CD4-positive, CD25-positive, alpha-beta regulatory T cell (primary cell): ENCODE measurements at regions not wholly inside any gene's neighbourhood (a gene's known extent, or its start where the extent isn't known, plus 50 kb on each side); places are given as distances from the start of the nearest gene placed in this dataset.
"Not testable (repeated sequence)": the region's sequence is repeated elsewhere in the genome, so short reads cannot be mapped to it uniquely, and the experiment has no call there.

Source experiments
- ATAC-seq, 2 donors: fragments of 150-1000 bp; cut with Tn5 transposase; one replicate each; pipeline ENCODE4 v1.10.0; 2021; ENCODE audit warnings: low read depth in 2 of 2, moderate number of reproducible peaks in 2 of 2, moderate library complexity in 1 of 2
- DNase-seq, 3 donors: peaks; one replicate each; pipeline versions ENCODE4 v3.0.0 to v3.0.0-alpha.2; 2012 to 2022; ENCODE audit warnings: mixed read lengths in 1 of 3
- H3K27ac ChIP-seq: one replicate; pipeline ENCODE4 v1.7.0; 2013; ENCODE audit warnings: mild to moderate bottlenecking, low read length; ENCODE audit not compliant: insufficient read depth, poor library complexity, severe bottlenecking
- H3K27me3 ChIP-seq: one replicate; pipeline ENCODE4 v1.7.0; 2013; ENCODE audit warnings: low read length; ENCODE audit not compliant: control insufficient read depth, insufficient read depth
- H3K36me3 ChIP-seq: one replicate; pipeline ENCODE4 v1.7.0; 2013; ENCODE audit warnings: mild to moderate bottlenecking, low read length, moderate library complexity; ENCODE audit not compliant: control insufficient read depth, insufficient read depth
- H3K4me1 ChIP-seq: 2 replicates; pipeline ENCODE4 v1.7.0; 2013; ENCODE audit warnings: mild to moderate bottlenecking, low read length; ENCODE audit not compliant: insufficient read depth, control insufficient read depth, poor library complexity, severe bottlenecking
- H3K4me3 ChIP-seq: one replicate; pipeline ENCODE4 v1.7.0; 2013; ENCODE audit warnings: low read depth, mild to moderate bottlenecking, low read length, moderate library complexity
- H3K9me3 ChIP-seq, 2 experiments: 1 replicate in 1 of 2; 2 replicates in 1 of 2; pipeline ENCODE4 v1.7.0; 2013; ENCODE audit warnings: low read length in 2 of 2, mild to moderate bottlenecking in 1 of 2, moderate library complexity in 1 of 2; ENCODE audit not compliant: control insufficient read depth in 2 of 2
- H3K27ac Mint-ChIP-seq, 3 donors: one replicate each; pipeline ENCODE4 v1.8.0; 2020 to 2022; ENCODE audit warnings: mild to moderate bottlenecking in 3 of 3, mixed read lengths in 3 of 3, moderate library complexity in 2 of 3
- H3K27me3 Mint-ChIP-seq: one replicate; pipeline ENCODE4 v1.8.0; 2022; ENCODE audit warnings: mild to moderate bottlenecking, mixed read lengths
- H3K36me3 Mint-ChIP-seq: one replicate; pipeline ENCODE4 v1.8.0; 2020; ENCODE audit warnings: mixed read lengths
- H3K4me1 Mint-ChIP-seq, 4 donors: one replicate each; pipeline ENCODE4 v1.8.0; 2020 to 2022; ENCODE audit warnings: mixed read lengths in 4 of 4, mild to moderate bottlenecking in 1 of 4
- H3K4me3 Mint-ChIP-seq, 4 donors: one replicate each; pipeline ENCODE4 v1.8.0; 2020 to 2022; ENCODE audit warnings: mild to moderate bottlenecking in 4 of 4, mixed read lengths in 4 of 4, moderate library complexity in 3 of 4
- H3K9me3 Mint-ChIP-seq, 7 donors: one replicate each; pipeline ENCODE4 v1.8.0; 2020 to 2022; ENCODE audit warnings: mixed read lengths in 7 of 7, mild to moderate bottlenecking in 3 of 7, moderate library complexity in 2 of 7

- H3K27ac ChIP-seq, result no peak overlapping the region
- Mint-ChIP-seq H3K27me3 (no peaks in the 10 kb centered on the region), H3K27ac (no peak overlapping the region), H3K4me3 (no peak overlapping the region), H3K36me3 (no peaks in the 10 kb centered on the region), H3K9me3 (peaks cover 0 to 8% (median 3%) of the 10 kb centered on the region in 7 donors), H3K4me1 (no peaks in the 10 kb centered on the region)
- ATAC-seq (no peak), DNase-seq (no peak)
- H3K27me3 ChIP-seq, result no peaks in the 10 kb centered on the region
- H3K4me3 ChIP-seq, result no peak overlapping the region
- no peaks in the 10 kb centered on the region for H3K4me1 ChIP-seq
- no peaks in the 10 kb centered on the region for H3K9me3 ChIP-seq
- no peaks in the 10 kb centered on the region for H3K36me3 ChIP-seq
Observed at GRCh38 chr5:89537800-89538199, 654.8 kb upstream of the MEF2C start.

DNA sequence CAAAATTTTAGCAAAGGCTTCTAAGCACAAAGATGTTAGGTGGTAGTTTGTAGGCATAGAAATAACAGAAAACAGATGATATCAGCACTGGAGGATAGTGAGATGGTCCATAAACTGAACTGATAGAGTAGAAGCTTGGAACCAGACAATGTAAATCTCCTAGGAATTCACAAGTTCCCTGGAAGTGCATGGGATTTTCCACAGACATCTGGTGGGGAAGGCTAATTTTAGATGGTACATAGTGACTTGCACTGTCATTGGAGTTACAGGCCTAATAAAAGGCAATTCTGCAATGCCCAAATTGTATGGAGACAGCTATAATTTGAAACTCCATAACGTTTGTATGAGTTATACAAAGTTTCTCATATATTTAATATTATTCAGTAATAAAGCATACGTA, 653.0 kb upstream of the MEF2C start:
- Mint-ChIP-seq H3K4me1 (no peaks in the 10 kb centered on the region), H3K27ac (no peak overlapping the region), H3K9me3 (peaks cover 0 to 8% (median 3%) of the 10 kb centered on the region in 7 donors), H3K27me3 (no peaks in the 10 kb centered on the region), H3K36me3 (no peaks in the 10 kb centered on the region), H3K4me3 (no peak overlapping the region)
- H3K4me3 ChIP-seq, result no peak overlapping the region
- H3K36me3 ChIP-seq, result no peaks in the 10 kb centered on the region
- ATAC-seq, result no peak
- H3K4me1 ChIP-seq, result no peaks in the 10 kb centered on the region
- H3K27ac ChIP-seq, result no peak overlapping the region
- no peaks in the 10 kb centered on the region for H3K9me3 ChIP-seq
- DNase-seq, result no peak
- H3K27me3 ChIP-seq, result no peaks in the 10 kb centered on the region

DNA sequence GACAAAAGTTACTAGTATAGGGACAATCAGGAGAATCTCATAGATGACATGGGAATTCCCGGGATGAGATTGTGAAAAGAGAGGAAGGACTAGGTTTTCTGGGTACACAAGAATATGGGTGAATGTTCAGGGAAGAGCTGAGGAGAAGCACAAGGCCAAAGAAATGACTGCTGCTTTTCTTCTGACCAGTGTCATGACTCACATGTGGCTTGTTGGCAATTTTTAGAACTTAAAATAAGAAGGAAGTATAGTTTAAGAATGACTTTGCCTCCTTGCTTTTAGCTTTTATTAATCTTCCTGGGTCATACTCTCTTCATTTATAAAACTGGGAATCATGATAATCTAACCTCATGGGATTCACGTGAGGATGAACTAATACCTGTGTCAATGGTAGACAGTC, 652.4 kb upstream of the MEF2C start:
- no peak overlapping the region for H3K4me3 ChIP-seq
- H3K36me3 Mint-ChIP-seq, result no peaks in the 10 kb centered on the region
- no peak overlapping the region for H3K27ac Mint-ChIP-seq
- DNase-seq, result no peak
- no peaks in the 10 kb centered on the region for H3K36me3 ChIP-seq
- no peaks in the 10 kb centered on the region for H3K27me3 Mint-ChIP-seq
- no peak overlapping the region for H3K27ac ChIP-seq
- no peaks in the 10 kb centered on the region for H3K4me1 Mint-ChIP-seq
- no peaks in the 10 kb centered on the region for H3K9me3 ChIP-seq
- H3K27me3 ChIP-seq, result no peaks in the 10 kb centered on the region
- H3K9me3 Mint-ChIP-seq, result peaks cover 0 to 8% (median 3%) of the 10 kb centered on the region in 7 donors
- ATAC-seq, result no peak
- H3K4me3 Mint-ChIP-seq, result no peak overlapping the region
- H3K4me1 ChIP-seq, result no peaks in the 10 kb centered on the region

- Histone ChIP-seq H3K9me3 (no peaks in the 10 kb centered on the region), H3K27me3 (no peaks in the 10 kb centered on the region), H3K4me1 (no peaks in the 10 kb centered on the region), H3K36me3 (no peaks in the 10 kb centered on the region), H3K4me3 (no peak overlapping the region), H3K27ac (no peak overlapping the region)
- Mint-ChIP-seq H3K27ac (no peak overlapping the region), H3K9me3 (peaks cover 0 to 8% (median 3%) of the 10 kb centered on the region in 7 donors), H3K36me3 (no peaks in the 10 kb centered on the region), H3K4me1 (no peaks in the 10 kb centered on the region), H3K4me3 (no peak overlapping the region), H3K27me3 (no peaks in the 10 kb centered on the region)
- DNase-seq (no peak), ATAC-seq (no peak)
Observed at GRCh38 chr5:89534331-89534730, 651.3 kb upstream of the MEF2C start.

- no peaks in the 10 kb centered on the region for H3K36me3 Mint-ChIP-seq
- Histone ChIP-seq H3K27me3 (no peaks in the 10 kb centered on the region), H3K9me3 (no peaks in the 10 kb centered on the region), H3K36me3 (no peaks in the 10 kb centered on the region), H3K4me3 (no peak overlapping the region), H3K27ac (no peak overlapping the region), H3K4me1 (no peaks in the 10 kb centered on the region)
- no peaks in the 10 kb centered on the region for H3K4me1 Mint-ChIP-seq
- H3K9me3 Mint-ChIP-seq, result peaks cover 0 to 22% (median 2%) of the 10 kb centered on the region in 7 donors
- no peak overlapping the region for H3K27ac Mint-ChIP-seq
- H3K4me3 Mint-ChIP-seq, result no peak overlapping the region
- DNase-seq, result no peak
- no peaks in the 10 kb centered on the region for H3K27me3 Mint-ChIP-seq
- no peak for ATAC-seq
Observed at GRCh38 chr5:89524785-89525184, 641.8 kb upstream of the MEF2C start.

- not testable (repeated sequence) for H3K4me1 Mint-ChIP-seq, H3K9me3 ChIP-seq, H3K27ac Mint-ChIP-seq, H3K36me3 Mint-ChIP-seq, H3K27ac ChIP-seq, ATAC-seq, H3K4me1 ChIP-seq, H3K27me3 ChIP-seq, DNase-seq, H3K36me3 ChIP-seq, H3K4me3 Mint-ChIP-seq, H3K4me3 ChIP-seq, H3K27me3 Mint-ChIP-seq
- H3K9me3 Mint-ChIP-seq, result peaks cover 0 to 18% (median 2%) of the 10 kb centered on the region in 7 donors
Observed at GRCh38 chr5:89523867-89524266, 640.9 kb upstream of the MEF2C start.

- H3K27ac ChIP-seq, result no peak overlapping the region
- no peaks in the 10 kb centered on the region for H3K4me1 Mint-ChIP-seq
- H3K9me3 ChIP-seq, result no peaks in the 10 kb centered on the region
- no peak overlapping the region for H3K4me3 Mint-ChIP-seq
- H3K9me3 Mint-ChIP-seq, result peaks cover 0 to 19% (median 4%) of the 10 kb centered on the region in 7 donors
- no peaks in the 10 kb centered on the region for H3K27me3 ChIP-seq
- no peak overlapping the region for H3K27ac Mint-ChIP-seq
- H3K36me3 Mint-ChIP-seq, result no peaks in the 10 kb centered on the region
- no peak for ATAC-seq
- H3K4me3 ChIP-seq, result no peak overlapping the region
- no peaks in the 10 kb centered on the region for H3K36me3 ChIP-seq
- H3K27me3 Mint-ChIP-seq, result no peaks in the 10 kb centered on the region
- no peaks in the 10 kb centered on the region for H3K4me1 ChIP-seq
- DNase-seq, result no peak
Observed at GRCh38 chr5:89520771-89521170, 637.8 kb upstream of the MEF2C start.

DNA sequence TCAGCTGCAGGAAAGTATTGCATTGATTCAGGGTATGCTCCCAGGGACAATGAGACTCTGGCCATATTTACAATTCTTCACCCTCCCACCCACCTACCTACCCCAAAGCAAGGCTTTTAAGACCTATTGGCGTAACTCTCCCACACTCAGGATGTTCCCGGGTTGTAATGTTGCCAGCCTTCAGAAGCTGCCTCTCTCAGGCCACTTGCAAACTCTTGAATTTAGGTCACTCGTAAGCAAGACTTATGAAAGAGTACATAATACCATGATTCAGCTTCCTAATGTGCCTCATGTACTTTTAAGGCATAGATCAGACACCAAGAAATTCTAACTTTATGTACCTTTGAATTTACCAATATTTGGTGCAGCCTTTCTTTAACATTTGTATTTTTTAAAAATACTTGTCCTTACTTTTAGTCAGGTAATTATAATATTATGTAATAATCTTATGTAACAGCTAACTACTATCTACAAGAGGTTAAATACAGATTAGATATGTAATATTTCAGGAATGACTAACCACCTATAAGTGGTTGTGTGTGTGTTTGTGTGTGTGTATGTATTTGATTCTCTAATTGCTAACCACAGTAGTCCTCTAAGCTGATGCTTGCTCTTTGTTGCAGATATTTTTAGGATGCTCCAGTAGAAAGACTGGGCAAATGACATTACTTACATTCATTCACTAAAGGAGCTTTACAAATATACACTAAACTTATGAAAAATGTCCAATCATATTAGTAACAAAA, 630.5 kb upstream of the MEF2C start:
- Histone ChIP-seq H3K36me3 (no peaks in the 10 kb centered on the region), H3K4me1 (no peaks in the 10 kb centered on the region), H3K27ac (no peak overlapping the region), H3K9me3 (no peaks in the 10 kb centered on the region), H3K27me3 (no peaks in the 10 kb centered on the region), H3K4me3 (no peak overlapping the region)
- Mint-ChIP-seq H3K36me3 (no peaks in the 10 kb centered on the region), H3K4me1 (no peaks in the 10 kb centered on the region), H3K9me3 (peaks cover 0 to 10% (median 2%) of the 10 kb centered on the region in 7 donors), H3K27ac (no peak overlapping the region), H3K27me3 (no peaks in the 10 kb centered on the region), H3K4me3 (no peak overlapping the region)
- no peak for ATAC-seq
- DNase-seq, result no peak
